ENCODE measurements at regions not wholly inside any gene's neighbourhood (a gene's known extent, or its start where the extent isn't known, plus 50 kb on each side); places are given as distances from the start of the nearest gene placed in this dataset.
A peak's percentile ranks its signal among the peaks of the same experiment; 100 is the strongest.

GRCh38 chr20:11553603-11554002 is 364.1 kb upstream of the BTBD3 start:
- H3K4me1 Mint-ChIP-seq, result no peaks in the 10 kb centered on the region
- Histone ChIP-seq H3K27me3 (ENCODE audit: insufficient read depth) (no peaks in the 10 kb centered on the region), H3K79me2 (replicated peaks; ENCODE audit: insufficient read depth) (no peaks in the 10 kb centered on the region), H3K27ac (ENCODE audit: low read depth) (no peak overlapping the region), H2AFZ (no peak overlapping the region), H3K36me3 (ENCODE audit: insufficient read depth) (no peaks in the 10 kb centered on the region), H3K4me2 (no peak overlapping the region), H4K20me1 (replicated peaks; ENCODE audit: insufficient read depth) (no peaks in the 10 kb centered on the region), H3K4me3 (no peak overlapping the region), H3K9me2 (ENCODE audit: insufficient read depth) (no peaks in the 10 kb centered on the region), H3K4me1 (ENCODE audit: insufficient read depth) (no peaks in the 10 kb centered on the region), H3F3A (replicated peaks; ENCODE audit: low read depth) (no peaks in the 10 kb centered on the region)
- no peaks in the 10 kb centered on the region for H3K36me3 Mint-ChIP-seq (ENCODE audit: low read depth)
- no peaks in the 10 kb centered on the region for H3K27me3 Mint-ChIP-seq (ENCODE audit: insufficient read depth, low read depth, poor library complexity)
- TF ChIP-seq, protein P1, sequence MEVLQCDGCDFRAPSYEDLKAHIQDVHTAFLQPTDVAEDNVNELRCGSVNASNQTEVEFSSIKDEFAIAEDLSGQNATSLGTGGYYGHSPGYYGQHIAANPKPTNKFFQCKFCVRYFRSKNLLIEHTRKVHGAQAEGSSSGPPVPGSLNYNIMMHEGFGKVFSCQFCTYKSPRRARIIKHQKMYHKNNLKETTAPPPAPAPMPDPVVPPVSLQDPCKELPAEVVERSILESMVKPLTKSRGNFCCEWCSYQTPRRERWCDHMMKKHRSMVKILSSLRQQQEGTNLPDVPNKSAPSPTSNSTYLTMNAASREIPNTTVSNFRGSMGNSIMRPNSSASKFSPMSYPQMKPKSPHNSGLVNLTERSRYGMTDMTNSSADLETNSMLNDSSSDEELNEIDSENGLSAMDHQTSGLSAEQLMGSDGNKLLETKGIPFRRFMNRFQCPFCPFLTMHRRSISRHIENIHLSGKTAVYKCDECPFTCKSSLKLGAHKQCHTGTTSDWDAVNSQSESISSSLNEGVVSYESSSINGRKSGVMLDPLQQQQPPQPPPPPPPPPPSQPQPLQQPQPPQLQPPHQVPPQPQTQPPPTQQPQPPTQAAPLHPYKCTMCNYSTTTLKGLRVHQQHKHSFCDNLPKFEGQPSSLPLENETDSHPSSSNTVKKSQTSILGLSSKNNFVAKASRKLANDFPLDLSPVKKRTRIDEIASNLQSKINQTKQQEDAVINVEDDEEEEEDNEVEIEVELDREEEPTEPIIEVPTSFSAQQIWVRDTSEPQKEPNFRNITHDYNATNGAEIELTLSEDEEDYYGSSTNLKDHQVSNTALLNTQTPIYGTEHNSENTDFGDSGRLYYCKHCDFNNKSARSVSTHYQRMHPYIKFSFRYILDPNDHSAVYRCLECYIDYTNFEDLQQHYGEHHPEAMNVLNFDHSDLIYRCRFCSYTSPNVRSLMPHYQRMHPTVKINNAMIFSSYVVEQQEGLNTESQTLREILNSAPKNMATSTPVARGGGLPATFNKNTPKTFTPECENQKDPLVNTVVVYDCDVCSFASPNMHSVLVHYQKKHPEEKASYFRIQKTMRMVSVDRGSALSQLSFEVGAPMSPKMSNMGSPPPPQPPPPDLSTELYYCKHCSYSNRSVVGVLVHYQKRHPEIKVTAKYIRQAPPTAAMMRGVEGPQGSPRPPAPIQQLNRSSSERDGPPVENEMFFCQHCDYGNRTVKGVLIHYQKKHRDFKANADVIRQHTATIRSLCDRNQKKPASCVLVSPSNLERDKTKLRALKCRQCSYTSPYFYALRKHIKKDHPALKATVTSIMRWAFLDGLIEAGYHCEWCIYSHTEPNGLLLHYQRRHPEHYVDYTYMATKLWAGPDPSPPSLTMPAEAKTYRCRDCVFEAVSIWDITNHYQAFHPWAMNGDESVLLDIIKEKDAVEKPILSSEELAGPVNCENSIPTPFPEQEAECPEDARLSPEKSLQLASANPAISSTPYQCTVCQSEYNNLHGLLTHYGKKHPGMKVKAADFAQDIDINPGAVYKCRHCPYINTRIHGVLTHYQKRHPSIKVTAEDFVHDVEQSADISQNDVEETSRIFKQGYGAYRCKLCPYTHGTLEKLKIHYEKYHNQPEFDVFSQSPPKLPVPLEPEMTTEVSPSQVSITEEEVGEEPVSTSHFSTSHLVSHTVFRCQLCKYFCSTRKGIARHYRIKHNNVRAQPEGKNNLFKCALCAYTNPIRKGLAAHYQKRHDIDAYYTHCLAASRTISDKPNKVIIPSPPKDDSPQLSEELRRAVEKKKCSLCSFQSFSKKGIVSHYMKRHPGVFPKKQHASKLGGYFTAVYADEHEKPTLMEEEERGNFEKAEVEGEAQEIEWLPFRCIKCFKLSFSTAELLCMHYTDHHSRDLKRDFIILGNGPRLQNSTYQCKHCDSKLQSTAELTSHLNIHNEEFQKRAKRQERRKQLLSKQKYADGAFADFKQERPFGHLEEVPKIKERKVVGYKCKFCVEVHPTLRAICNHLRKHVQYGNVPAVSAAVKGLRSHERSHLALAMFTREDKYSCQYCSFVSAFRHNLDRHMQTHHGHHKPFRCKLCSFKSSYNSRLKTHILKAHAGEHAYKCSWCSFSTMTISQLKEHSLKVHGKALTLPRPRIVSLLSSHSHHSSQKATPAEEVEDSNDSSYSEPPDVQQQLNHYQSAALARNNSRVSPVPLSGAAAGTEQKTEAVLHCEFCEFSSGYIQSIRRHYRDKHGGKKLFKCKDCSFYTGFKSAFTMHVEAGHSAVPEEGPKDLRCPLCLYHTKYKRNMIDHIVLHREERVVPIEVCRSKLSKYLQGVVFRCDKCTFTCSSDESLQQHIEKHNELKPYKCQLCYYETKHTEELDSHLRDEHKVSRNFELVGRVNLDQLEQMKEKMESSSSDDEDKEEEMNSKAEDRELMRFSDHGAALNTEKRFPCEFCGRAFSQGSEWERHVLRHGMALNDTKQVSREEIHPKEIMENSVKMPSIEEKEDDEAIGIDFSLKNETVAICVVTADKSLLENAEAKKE (CRISPR knock-in tag; IDR thresholded peaks at IDR 0.05), result no peak
- TF ChIP-seq, protein P2, sequence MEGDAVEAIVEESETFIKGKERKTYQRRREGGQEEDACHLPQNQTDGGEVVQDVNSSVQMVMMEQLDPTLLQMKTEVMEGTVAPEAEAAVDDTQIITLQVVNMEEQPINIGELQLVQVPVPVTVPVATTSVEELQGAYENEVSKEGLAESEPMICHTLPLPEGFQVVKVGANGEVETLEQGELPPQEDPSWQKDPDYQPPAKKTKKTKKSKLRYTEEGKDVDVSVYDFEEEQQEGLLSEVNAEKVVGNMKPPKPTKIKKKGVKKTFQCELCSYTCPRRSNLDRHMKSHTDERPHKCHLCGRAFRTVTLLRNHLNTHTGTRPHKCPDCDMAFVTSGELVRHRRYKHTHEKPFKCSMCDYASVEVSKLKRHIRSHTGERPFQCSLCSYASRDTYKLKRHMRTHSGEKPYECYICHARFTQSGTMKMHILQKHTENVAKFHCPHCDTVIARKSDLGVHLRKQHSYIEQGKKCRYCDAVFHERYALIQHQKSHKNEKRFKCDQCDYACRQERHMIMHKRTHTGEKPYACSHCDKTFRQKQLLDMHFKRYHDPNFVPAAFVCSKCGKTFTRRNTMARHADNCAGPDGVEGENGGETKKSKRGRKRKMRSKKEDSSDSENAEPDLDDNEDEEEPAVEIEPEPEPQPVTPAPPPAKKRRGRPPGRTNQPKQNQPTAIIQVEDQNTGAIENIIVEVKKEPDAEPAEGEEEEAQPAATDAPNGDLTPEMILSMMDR (conservative IDR thresholded peaks at IDR 0.05; ENCODE audit: low read depth in 2 of 2), result peak; percentile 31 to 41; a peak in 3 of 4 replicates
- TF ChIP-seq EZH2phosphoT487 (IDR thresholded peaks at IDR 0.05; ENCODE audit: unreplicated experiment) (no peak), CREB1 (CRISPR knock-in tag; IDR thresholded peaks at IDR 0.05; ENCODE audit: low read depth) (no peak), JUNB (IDR thresholded peaks at IDR 0.05; ENCODE audit: unreplicated experiment) (no peak)
- H3K27ac Mint-ChIP-seq, result no peak overlapping the region
- no peak overlapping the region for H3K4me3 Mint-ChIP-seq
- no peaks in the 10 kb centered on the region for H3K9me3 Mint-ChIP-seq
- ATAC-seq (no peak), DNase-seq (ENCODE audit: low spot score) (no peak)

All from GM23338 (cell line).